ENCODE measurements at regions not wholly inside any gene's neighbourhood (a gene's known extent, or its start where the extent isn't known, plus 50 kb on each side); places are given as distances from the start of the nearest gene placed in this dataset.
A peak's percentile ranks its signal among the peaks of the same experiment; 100 is the strongest.

DNA sequence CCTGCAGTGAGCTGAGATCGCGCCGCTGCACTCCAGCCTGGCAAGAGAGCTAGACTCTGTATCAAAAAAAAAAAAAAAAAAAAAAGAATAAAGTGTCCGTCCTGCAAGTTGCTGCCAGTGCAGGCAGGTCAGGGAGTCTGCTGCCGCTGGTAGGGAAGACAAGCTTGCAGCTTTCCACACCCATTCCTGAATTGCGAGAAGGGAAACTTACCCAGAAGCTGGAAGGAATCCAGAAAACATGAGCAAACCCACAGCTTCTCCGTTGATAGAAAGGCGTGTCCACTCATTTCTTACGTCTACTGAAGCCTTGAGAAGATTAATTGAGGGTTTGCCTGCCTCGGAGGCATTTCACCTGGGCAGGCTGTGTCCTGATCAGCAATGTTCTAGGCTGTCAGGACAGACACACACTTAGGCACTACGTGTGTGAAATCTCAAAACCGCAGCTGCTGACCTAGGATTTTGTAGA lies 61.6 kb upstream of the DSP start:
- Histone ChIP-seq H3K27ac (peak overlapping the region; percentile 78), H3K36me3 (no peaks in the 10 kb centered on the region), H3K4me3 (no peak overlapping the region), H3K4me1 (ENCODE audit: low read depth) (peaks cover 18% of the 10 kb centered on the region), H3K9me3 (ENCODE audit: low read depth) (no peaks in the 10 kb centered on the region), H3K27me3 (no peaks in the 10 kb centered on the region)
- peak; percentile 40 to 84 for DNase-seq (ENCODE audit: low read depth in 1 of 2, low spot score in 1 of 2)
- TF ChIP-seq, protein P1, sequence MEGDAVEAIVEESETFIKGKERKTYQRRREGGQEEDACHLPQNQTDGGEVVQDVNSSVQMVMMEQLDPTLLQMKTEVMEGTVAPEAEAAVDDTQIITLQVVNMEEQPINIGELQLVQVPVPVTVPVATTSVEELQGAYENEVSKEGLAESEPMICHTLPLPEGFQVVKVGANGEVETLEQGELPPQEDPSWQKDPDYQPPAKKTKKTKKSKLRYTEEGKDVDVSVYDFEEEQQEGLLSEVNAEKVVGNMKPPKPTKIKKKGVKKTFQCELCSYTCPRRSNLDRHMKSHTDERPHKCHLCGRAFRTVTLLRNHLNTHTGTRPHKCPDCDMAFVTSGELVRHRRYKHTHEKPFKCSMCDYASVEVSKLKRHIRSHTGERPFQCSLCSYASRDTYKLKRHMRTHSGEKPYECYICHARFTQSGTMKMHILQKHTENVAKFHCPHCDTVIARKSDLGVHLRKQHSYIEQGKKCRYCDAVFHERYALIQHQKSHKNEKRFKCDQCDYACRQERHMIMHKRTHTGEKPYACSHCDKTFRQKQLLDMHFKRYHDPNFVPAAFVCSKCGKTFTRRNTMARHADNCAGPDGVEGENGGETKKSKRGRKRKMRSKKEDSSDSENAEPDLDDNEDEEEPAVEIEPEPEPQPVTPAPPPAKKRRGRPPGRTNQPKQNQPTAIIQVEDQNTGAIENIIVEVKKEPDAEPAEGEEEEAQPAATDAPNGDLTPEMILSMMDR (IDR thresholded peaks at IDR 0.05; ENCODE audit: low read depth, low read length), result no peak

DNA sequence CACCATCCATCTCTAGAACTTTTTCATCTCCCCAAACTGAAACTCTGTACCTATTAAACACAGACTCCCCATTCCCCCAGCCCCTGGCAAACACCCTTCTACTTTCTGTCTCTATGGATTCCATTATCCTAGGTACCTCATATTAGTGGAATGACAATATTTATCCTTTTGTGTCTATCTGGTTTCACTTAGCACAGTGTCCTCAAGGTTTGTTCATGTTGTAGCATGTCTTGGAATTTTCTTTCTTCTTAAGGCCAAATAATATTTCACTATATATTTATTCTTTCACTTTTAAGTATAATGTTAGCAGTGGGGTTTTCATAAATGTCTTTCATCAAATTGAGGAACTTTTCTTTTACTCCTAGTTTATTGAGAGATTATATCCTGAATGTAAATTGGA lies 56.8 kb upstream of the DSP start:
- TF ChIP-seq, protein P1 (IDR thresholded peaks at IDR 0.05; ENCODE audit: low read depth, low read length), result no peak
- Histone ChIP-seq H3K4me1 (ENCODE audit: low read depth) (peaks cover 4% of the 10 kb centered on the region), H3K36me3 (no peaks in the 10 kb centered on the region), H3K4me3 (no peak overlapping the region), H3K9me3 (ENCODE audit: low read depth) (no peaks in the 10 kb centered on the region), H3K27ac (no peak overlapping the region), H3K27me3 (no peaks in the 10 kb centered on the region)
- DNase-seq (ENCODE audit: low read depth in 1 of 2, low spot score in 1 of 2), result no peak

DNA sequence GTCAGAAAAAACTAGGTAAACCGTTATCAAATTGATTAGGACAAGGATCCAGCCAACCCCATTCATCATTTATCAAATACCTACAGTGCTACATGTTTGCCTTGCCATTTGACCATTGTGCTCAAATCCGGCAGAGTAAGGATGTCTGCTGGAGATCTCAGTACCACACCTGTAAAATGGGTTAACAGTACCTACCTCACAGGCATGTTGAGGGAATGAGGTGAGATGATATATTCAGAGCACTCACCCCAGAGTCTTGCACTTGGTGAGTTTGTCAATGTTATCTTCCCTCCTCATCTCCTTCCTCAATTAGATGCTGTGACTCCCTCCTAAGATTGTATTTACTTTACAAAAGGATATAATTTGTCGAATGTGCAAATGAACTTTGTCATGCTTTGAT lies 54.5 kb upstream of the DSP start:
- TF ChIP-seq, protein P1 (IDR thresholded peaks at IDR 0.05; ENCODE audit: low read depth, low read length), result no peak
- no peak overlapping the region for H3K4me3 ChIP-seq
- H3K36me3 ChIP-seq, result no peaks in the 10 kb centered on the region
- no peak overlapping the region for H3K27ac ChIP-seq
- H3K9me3 ChIP-seq (ENCODE audit: low read depth), result no peaks in the 10 kb centered on the region
- H3K27me3 ChIP-seq, result no peaks in the 10 kb centered on the region
- DNase-seq (ENCODE audit: low read depth in 1 of 2, low spot score in 1 of 2), result no peak
- no peaks in the 10 kb centered on the region for H3K4me1 ChIP-seq (ENCODE audit: low read depth)

DNA sequence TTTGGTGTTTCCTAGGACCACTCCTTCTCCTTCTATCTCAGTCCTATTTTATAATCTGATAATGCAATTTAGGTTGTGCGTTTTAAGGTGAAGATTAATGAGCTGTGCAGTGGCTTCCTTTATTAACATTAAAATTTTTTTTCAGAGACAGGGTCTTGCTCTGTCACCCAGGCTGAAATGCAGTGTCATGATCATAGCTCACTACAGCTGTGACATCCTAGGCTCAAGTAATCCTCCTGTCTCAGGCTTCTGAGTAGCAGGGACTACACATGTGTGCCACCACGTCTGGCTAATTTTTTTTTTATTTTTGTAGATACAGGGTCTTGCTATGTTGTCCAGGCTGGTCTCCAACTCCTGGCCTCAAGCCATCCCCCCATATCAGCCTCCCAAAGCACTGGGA lies 53.0 kb upstream of the DSP start:
- Histone ChIP-seq H3K4me3 (no peak overlapping the region), H3K27me3 (no peaks in the 10 kb centered on the region), H3K9me3 (ENCODE audit: low read depth) (no peaks in the 10 kb centered on the region), H3K27ac (no peak overlapping the region), H3K36me3 (no peaks in the 10 kb centered on the region), H3K4me1 (ENCODE audit: low read depth) (no peaks in the 10 kb centered on the region)
- DNase-seq (ENCODE audit: low read depth in 1 of 2, low spot score in 1 of 2), result no peak
- TF ChIP-seq, protein P1 (IDR thresholded peaks at IDR 0.05; ENCODE audit: low read depth, low read length), result no peak

DNA sequence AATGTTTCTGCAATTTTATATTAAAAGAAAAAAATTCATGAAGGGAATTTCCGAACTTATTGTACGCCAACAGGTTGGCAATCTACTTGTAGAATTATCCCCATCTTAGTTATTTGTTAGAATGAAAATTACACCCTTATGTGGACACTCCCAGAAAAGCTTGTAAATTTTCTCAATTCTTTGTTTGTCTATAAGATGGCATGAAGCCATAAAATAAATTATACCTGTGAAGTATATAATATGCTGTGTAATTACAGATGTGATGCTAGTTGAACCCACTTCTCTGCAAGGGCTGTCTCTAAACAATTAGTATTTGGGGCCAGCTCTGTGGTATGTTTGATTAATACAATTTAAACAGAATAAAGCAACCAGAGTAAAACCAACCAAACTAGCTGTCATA lies 52.1 kb upstream of the DSP start:
- Histone ChIP-seq H3K27ac (no peak overlapping the region), H3K9me3 (ENCODE audit: low read depth) (no peaks in the 10 kb centered on the region), H3K36me3 (no peaks in the 10 kb centered on the region), H3K27me3 (no peaks in the 10 kb centered on the region), H3K4me3 (no peak overlapping the region), H3K4me1 (ENCODE audit: low read depth) (no peaks in the 10 kb centered on the region)
- TF ChIP-seq, protein P1 (IDR thresholded peaks at IDR 0.05; ENCODE audit: low read depth, low read length), result no peak
- no peak for DNase-seq (ENCODE audit: low read depth in 1 of 2, low spot score in 1 of 2)
